PFSK-1 (cell line): ENCODE measurements at regions not wholly inside any gene's neighbourhood (a gene's known extent, or its start where the extent isn't known, plus 50 kb on each side); places are given as distances from the start of the nearest gene placed in this dataset.

Experiments
- FOXP2 ChIP-seq: optimal IDR thresholded peaks from 2 replicates; pipeline ENCODE3; 2011; ENCODE audit warnings: borderline replicate concordance, control low read depth, inconsistent platforms; ENCODE audit not compliant: insufficient read depth; ENCODE audit errors: extremely low read length, extremely low read depth
- POLR2AphosphoS5 ChIP-seq: IDR thresholded peaks from 2 replicates; pipeline ENCODE4 v1.6.1; 2012; ENCODE audit warnings: low read depth, mild to moderate bottlenecking, control low read depth, low read length, moderate library complexity
- REST ChIP-seq, 2 experiments: IDR thresholded peaks; 2 replicates each; pipeline versions ENCODE4 v1.6.1 to v1.8.0; 2011 to 2012; ENCODE audit warnings: low read depth in 2 of 2, low read length in 2 of 2, control low read depth in 1 of 2, inconsistent platforms in 1 of 2, mild to moderate bottlenecking in 1 of 2, moderate library complexity in 1 of 2; ENCODE audit not compliant: insufficient read depth in 1 of 2
- SIN3A ChIP-seq: IDR thresholded peaks from 2 replicates; pipeline ENCODE4 v1.6.1; 2012; ENCODE audit warnings: mild to moderate bottlenecking, low read length, moderate library complexity, borderline replicate concordance; ENCODE audit not compliant: insufficient read depth
- TAF1 ChIP-seq: IDR thresholded peaks from 2 replicates; pipeline ENCODE4 v1.6.1; 2012; ENCODE audit warnings: low read length, control low read depth, borderline replicate concordance; ENCODE audit not compliant: insufficient read depth

- no peak for TF ChIP-seq TAF1
These were observed 122.0 kb upstream of the BMP5 start for GRCh38 chr6:55997223-55997874.

- TF ChIP-seq FOXP2: no peak
- no peak for TF ChIP-seq TAF1
- no peak for TF ChIP-seq POLR2AphosphoS5
- TF ChIP-seq REST (IDR thresholded peaks at IDR 0.05; ENCODE audit: insufficient read depth in 1 of 2, low read depth in 2 of 2, low read length in 2 of 2): no peak
- TF ChIP-seq SIN3A: no peak
These were observed 119.1 kb upstream of the BMP5 start for GRCh38 chr6:55994531-55994930.

- TF ChIP-seq REST (IDR thresholded peaks at IDR 0.05; ENCODE audit: insufficient read depth in 1 of 2, low read depth in 2 of 2, low read length in 2 of 2) (no peak), POLR2AphosphoS5 (no peak), TAF1 (no peak), SIN3A (no peak), FOXP2 (no peak)
These were observed 118.0 kb upstream of the BMP5 start for GRCh38 chr6:55993418-55993817.

GRCh38 chr6:55992546-55992945 lies 117.2 kb upstream of the BMP5 start:
- TF ChIP-seq POLR2AphosphoS5: no peak
- TF ChIP-seq TAF1: no peak
- TF ChIP-seq SIN3A: no peak
- TF ChIP-seq FOXP2: no peak
- no peak for TF ChIP-seq REST (IDR thresholded peaks at IDR 0.05; ENCODE audit: insufficient read depth in 1 of 2, low read depth in 2 of 2, low read length in 2 of 2)

- TF ChIP-seq REST (IDR thresholded peaks at IDR 0.05; ENCODE audit: insufficient read depth in 1 of 2, low read depth in 2 of 2, low read length in 2 of 2) (no peak), FOXP2 (no peak), SIN3A (no peak), TAF1 (no peak), POLR2AphosphoS5 (no peak)
These were observed 109.9 kb upstream of the BMP5 start for GRCh38 chr6:55985309-55985708.
